ENCODE measurements at regions not wholly inside any gene's neighbourhood (a gene's known extent, or its start where the extent isn't known, plus 50 kb on each side); places are given as distances from the start of the nearest gene placed in this dataset.

GRCh38 chr5:82497242-82497641 is 219.1 kb upstream of the RPS23 start:
- H3K4me3 ChIP-seq = no peak overlapping the region
- ATAC-seq (no peak), FAIRE-seq (no peak), DNase-seq (ENCODE audit: low read depth in 1 of 2, low spot score in 1 of 2) (no peak)
- TF ChIP-seq RFX5 (IDR thresholded peaks at IDR 0.05) = no peak
- TF ChIP-seq MYC (IDR thresholded peaks at IDR 0.05; ENCODE audit: borderline replicate concordance, low read length) = no peak
- TF ChIP-seq SREBF2 (IDR thresholded peaks at IDR 0.05) = no peak
- TF ChIP-seq HOXB13 (CRISPR knock-in tag; IDR thresholded peaks at IDR 0.05; ENCODE audit: low read depth) = no peak
- no peak for TF ChIP-seq BCL3 (IDR thresholded peaks at IDR 0.05)
- no peak for TF ChIP-seq KDM1A (IDR thresholded peaks at IDR 0.05; ENCODE audit: low read depth)
- no peak for TF ChIP-seq RAD21 (conservative IDR thresholded peaks at IDR 0.05 in 1 of 2, IDR thresholded peaks at IDR 0.05 in 1 of 2)
- no peak for TF ChIP-seq RARB (CRISPR knock-in tag; IDR thresholded peaks at IDR 0.05)
- TF ChIP-seq FOSL2 (IDR thresholded peaks at IDR 0.05) = no peak
- no peak for TF ChIP-seq FOSL2 (CRISPR knock-in tag; IDR thresholded peaks at IDR 0.05)
- TF ChIP-seq ESRRA (IDR thresholded peaks at IDR 0.05; ENCODE audit: borderline replicate concordance, low read length) = no peak
- no peak for TF ChIP-seq SMC3 (IDR thresholded peaks at IDR 0.05)
- TF ChIP-seq CHD2 (IDR thresholded peaks at IDR 0.05; ENCODE audit: low read length, partially characterized antibody) = no peak
- TF ChIP-seq HOXB5 (CRISPR knock-in tag; IDR thresholded peaks at IDR 0.05) = no peak
- no peak for TF ChIP-seq MAFK (IDR thresholded peaks at IDR 0.05; ENCODE audit: partially characterized antibody)
- TF ChIP-seq MAX (IDR thresholded peaks at IDR 0.05) = no peak
- no peak for TF ChIP-seq FOXS1 (CRISPR knock-in tag; IDR thresholded peaks at IDR 0.05)
- TF ChIP-seq FOSB (CRISPR knock-in tag; IDR thresholded peaks at IDR 0.05) = no peak
- TF ChIP-seq HDAC2 (IDR thresholded peaks at IDR 0.05) = no peak
- TF ChIP-seq RCOR1 (IDR thresholded peaks at IDR 0.05; ENCODE audit: low read depth, low read length) = no peak
- no peak for TF ChIP-seq CHD4 (IDR thresholded peaks at IDR 0.05; ENCODE audit: borderline replicate concordance)
- H3K4me1 ChIP-seq = no peaks in the 10 kb centered on the region
- H3K4me2 ChIP-seq = no peak overlapping the region
- ChIA-PET POLR2A (no interaction called here), CTCF (no interaction called here)
- no peak overlapping the region for H3K27ac ChIP-seq
- no peaks in the 10 kb centered on the region; the same call in 2 of the 3 replicates for H3K9me3 ChIP-seq

- CTCF ChIA-PET = no interaction called here
- ATAC-seq (no peak), FAIRE-seq (no peak), DNase-seq (ENCODE audit: low read depth in 1 of 2, low spot score in 1 of 2) (no peak)
- TF ChIP-seq RAD21 (conservative IDR thresholded peaks at IDR 0.05 in 1 of 2, IDR thresholded peaks at IDR 0.05 in 1 of 2) = peak in 1 of 2 experiments; percentile 9; a peak in 1 of 5 replicates
- TF ChIP-seq ZFP36 (IDR thresholded peaks at IDR 0.05; ENCODE audit: borderline replicate concordance, partially characterized antibody) = no peak
- Histone ChIP-seq H3K9me3 (no peaks in the 10 kb centered on the region; the same call in 2 of the 3 replicates), H3K4me1 (no peaks in the 10 kb centered on the region), H3K27ac (no peak overlapping the region), H3K4me3 (no peak overlapping the region), H3K4me2 (no peak overlapping the region)
- POLR2A ChIA-PET = no interaction called here
Observed at GRCh38 chr5:82494942-82495341, 216.8 kb upstream of the RPS23 start.

- ChIA-PET POLR2A (no interaction called here), CTCF (no interaction called here)
- TF ChIP-seq FOSL2 (IDR thresholded peaks at IDR 0.05) (no peak), FOSL2 (CRISPR knock-in tag; IDR thresholded peaks at IDR 0.05) (no peak), ESRRA (IDR thresholded peaks at IDR 0.05; ENCODE audit: borderline replicate concordance, low read length) (no peak), BHLHE40 (IDR thresholded peaks at IDR 0.05; ENCODE audit: low read depth, low read length) (no peak), NPAS2 (CRISPR knock-in tag; IDR thresholded peaks at IDR 0.05; ENCODE audit: borderline replicate concordance) (no peak), CBX8 (IDR thresholded peaks at IDR 0.05) (no peak), ZSCAN20 (CRISPR knock-in tag; IDR thresholded peaks at IDR 0.05) (no peak), CTCF (IDR thresholded peaks at IDR 0.05) (no peak), HEYL (CRISPR knock-in tag; IDR thresholded peaks at IDR 0.05) (no peak), E2F6 (IDR thresholded peaks at IDR 0.05; ENCODE audit: borderline replicate concordance, low read depth) (no peak), TFCP2L1 (CRISPR knock-in tag; IDR thresholded peaks at IDR 0.05) (no peak), EHF (CRISPR knock-in tag; IDR thresholded peaks at IDR 0.05) (no peak), SMC3 (IDR thresholded peaks at IDR 0.05) (no peak), HOXA7 (CRISPR knock-in tag; IDR thresholded peaks at IDR 0.05) (no peak), FOXS1 (CRISPR knock-in tag; IDR thresholded peaks at IDR 0.05) (no peak), KDM1A (IDR thresholded peaks at IDR 0.05; ENCODE audit: low read depth) (no peak), TP53 (CRISPR knock-in tag; IDR thresholded peaks at IDR 0.05) (no peak), RAD21 (conservative IDR thresholded peaks at IDR 0.05 in 1 of 2, IDR thresholded peaks at IDR 0.05 in 1 of 2) (no peak), RCOR1 (IDR thresholded peaks at IDR 0.05; ENCODE audit: low read depth, low read length) (no peak), MAFK (IDR thresholded peaks at IDR 0.05; ENCODE audit: partially characterized antibody) (no peak), KDM5A (IDR thresholded peaks at IDR 0.05) (no peak)
- H3K4me2 ChIP-seq = no peak overlapping the region
- no peaks in the 10 kb centered on the region; the same call in 2 of the 3 replicates for H3K9me3 ChIP-seq
- H3K4me1 ChIP-seq = no peaks in the 10 kb centered on the region
- no peak overlapping the region for H3K27ac ChIP-seq
- ATAC-seq (no peak), DNase-seq (ENCODE audit: low read depth in 1 of 2, low spot score in 1 of 2) (no peak), FAIRE-seq (no peak)
- H3K4me3 ChIP-seq = no peak overlapping the region
Observed at GRCh38 chr5:82493221-82493620, 215.1 kb upstream of the RPS23 start.
